Loucy (cell line): ENCODE measurements at regions not wholly inside any gene's neighbourhood (a gene's known extent, or its start where the extent isn't known, plus 50 kb on each side); places are given as distances from the start of the nearest gene placed in this dataset.

Source experiments
- H2AFZ ChIP-seq: fragments of 200-600 bp; sonication (generic); 2 replicates; pipeline ENCODE4 v1.6.0; 2016; ENCODE audit warnings: antibody characterized with exemption, mild to moderate bottlenecking, low read length, moderate library complexity
- H3F3A ChIP-seq: fragments of 200-600 bp; 2 replicates; pipeline ENCODE4 v1.6.0; 2016; ENCODE audit warnings: antibody characterized with exemption, low read depth, mild to moderate bottlenecking
- H3K27me3 ChIP-seq: fragments of 200-600 bp; sonication (generic); 2 replicates; pipeline ENCODE4 v1.6.1; 2014; ENCODE audit warnings: low read length, mild to moderate bottlenecking; ENCODE audit not compliant: insufficient read depth, poor library complexity, severe bottlenecking
- H3K36me3 ChIP-seq: fragments of 200-600 bp; sonication (generic); 2 replicates; pipeline ENCODE4 v1.6.1; 2016; ENCODE audit warnings: low read length; ENCODE audit not compliant: insufficient read depth
- H3K4me1 ChIP-seq: fragments of 200-600 bp; sonication (generic); 2 replicates; pipeline ENCODE4 v1.5.1; 2014; ENCODE audit warnings: low read length, mild to moderate bottlenecking; ENCODE audit not compliant: insufficient read depth, poor library complexity, severe bottlenecking
- H3K4me2 ChIP-seq: fragments of 200-600 bp; sonication (generic); 2 replicates; pipeline ENCODE4 v1.6.0; 2014; ENCODE audit warnings: antibody characterized with exemption, low read length, low read depth, mild to moderate bottlenecking; ENCODE audit not compliant: poor library complexity, severe bottlenecking
- H3K4me3 ChIP-seq: fragments of 200-600 bp; sonication (generic); 2 replicates; pipeline ENCODE4 v1.5.1; 2014; ENCODE audit warnings: low read length, mild to moderate bottlenecking, mixed read lengths; ENCODE audit not compliant: poor library complexity, severe bottlenecking
- H3K79me2 ChIP-seq: fragments of 200-600 bp; sonication (generic); 2 replicates; pipeline ENCODE4 v1.6.1; 2014; ENCODE audit warnings: low read length; ENCODE audit not compliant: insufficient read depth
- H3K9ac ChIP-seq: fragments of 200-600 bp; sonication (generic); 2 replicates; pipeline ENCODE4 v1.6.0; 2014; ENCODE audit warnings: mild to moderate bottlenecking, low read depth, low read length, moderate library complexity; ENCODE audit not compliant: poor library complexity, severe bottlenecking
- H3K9me2 ChIP-seq: fragments of 200-600 bp; sonication (generic); replicated peaks from 2 replicates; pipeline ENCODE4 v1.6.1; 2016; ENCODE audit warnings: low read depth, low read length, mixed read lengths
- H3K9me3 ChIP-seq: fragments of 200-600 bp; sonication (generic); 2 replicates; pipeline ENCODE4 v1.6.1; 2014; ENCODE audit warnings: mild to moderate bottlenecking, antibody characterized with exemption, low read length, low read depth; ENCODE audit not compliant: insufficient read depth
- H4K20me1 ChIP-seq: fragments of 200-600 bp; sonication (generic); 2 replicates; pipeline ENCODE4 v1.6.0; 2014; ENCODE audit warnings: antibody characterized with exemption, low read length, mild to moderate bottlenecking; ENCODE audit not compliant: insufficient read depth, poor library complexity, severe bottlenecking
- CTCF ChIP-seq: fragments of 200-600 bp; sonication (generic); conservative IDR thresholded peaks from 2 replicates; pipeline ENCODE4 v1.5.1; 2014; ENCODE audit warnings: mild to moderate bottlenecking, antibody characterized with exemption, low read length
- EZH2phosphoT487 ChIP-seq: fragments of 200-600 bp; IDR thresholded peaks from 2 replicates; pipeline ENCODE4 v1.6.1; 2018; ENCODE audit warnings: antibody characterized with exemption, mild to moderate bottlenecking, moderate library complexity, borderline replicate concordance

DNA sequence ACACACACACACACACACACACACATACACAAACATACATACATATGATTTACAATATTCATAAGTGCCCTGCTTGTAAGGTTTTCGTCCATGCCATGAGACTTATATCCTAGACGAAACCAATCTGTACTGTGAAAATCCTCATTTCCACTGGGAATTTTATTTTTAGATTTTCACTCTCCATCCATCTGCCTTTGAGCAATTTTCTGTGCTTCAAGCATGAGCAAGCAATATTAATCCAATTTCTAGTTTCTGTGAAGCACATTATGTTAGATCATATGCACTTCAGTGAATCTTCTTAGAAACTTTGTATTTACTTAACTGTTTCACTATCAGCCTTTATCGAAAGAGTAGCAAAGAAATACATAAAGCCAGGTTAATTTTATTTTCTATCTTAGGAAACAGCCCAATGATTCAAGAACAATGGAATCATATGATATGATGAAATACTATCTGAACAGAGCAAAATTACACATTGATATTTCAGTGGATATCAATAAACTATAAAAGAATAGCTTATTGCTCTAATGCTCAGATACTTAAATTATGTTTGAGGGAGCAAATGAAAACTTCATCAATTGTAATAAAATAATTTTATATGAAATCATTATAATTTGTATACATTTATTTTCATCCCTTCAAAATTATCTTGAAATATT lies 1100.7 kb upstream of the MIR17HG start:
- Histone ChIP-seq H3K36me3 (no peaks in the 10 kb centered on the region), H3K4me1 (no peaks in the 10 kb centered on the region), H3K4me2 (no peak overlapping the region), H3K79me2 (no peaks in the 10 kb centered on the region), H4K20me1 (no peaks in the 10 kb centered on the region), H2AFZ (no peak overlapping the region), H3K9ac (no peak overlapping the region), H3K9me3 (no peaks in the 10 kb centered on the region), H3K27me3 (no peaks in the 10 kb centered on the region), H3K9me2 (no peaks in the 10 kb centered on the region), H3F3A (no peaks in the 10 kb centered on the region), H3K4me3 (no peak overlapping the region)
- TF ChIP-seq EZH2phosphoT487 = no peak

DNA sequence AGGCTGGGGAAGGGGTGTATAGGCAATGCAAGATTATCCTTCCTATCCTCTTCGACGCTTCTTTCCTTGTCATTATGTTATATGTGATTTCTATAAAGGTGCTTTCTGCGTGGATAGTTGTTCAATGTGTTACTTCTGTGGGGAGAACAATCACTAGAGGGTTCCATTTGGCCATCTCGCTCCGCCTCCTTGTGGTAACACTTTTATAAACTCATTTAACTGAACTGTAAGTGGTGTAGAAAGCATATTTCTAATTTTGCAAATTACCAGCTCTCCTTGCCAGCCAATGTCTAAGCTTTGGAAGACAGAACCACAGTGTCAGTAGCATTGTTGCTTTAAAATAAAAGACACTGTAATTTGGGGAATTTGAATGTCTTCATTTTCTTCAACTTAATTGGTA lies 1093.7 kb upstream of the MIR17HG start:
- H3K9ac ChIP-seq = no peak overlapping the region
- H3F3A ChIP-seq = no peaks in the 10 kb centered on the region
- H3K27me3 ChIP-seq = no peaks in the 10 kb centered on the region
- H2AFZ ChIP-seq = no peak overlapping the region
- no peaks in the 10 kb centered on the region for H3K9me2 ChIP-seq
- no peaks in the 10 kb centered on the region for H3K79me2 ChIP-seq
- H3K9me3 ChIP-seq = no peaks in the 10 kb centered on the region
- TF ChIP-seq CTCF (no peak), EZH2phosphoT487 (no peak)
- no peaks in the 10 kb centered on the region for H3K4me1 ChIP-seq
- H3K36me3 ChIP-seq = no peaks in the 10 kb centered on the region
- H4K20me1 ChIP-seq = no peaks in the 10 kb centered on the region
- no peak overlapping the region for H3K4me2 ChIP-seq
- no peak overlapping the region for H3K4me3 ChIP-seq

GRCh38 chr13:90254437-90254836 lies 1093.0 kb upstream of the MIR17HG start:
- Histone ChIP-seq H3K36me3 (no peaks in the 10 kb centered on the region), H3K9me2 (no peaks in the 10 kb centered on the region), H3K4me1 (no peaks in the 10 kb centered on the region), H3K4me2 (no peak overlapping the region), H3K4me3 (no peak overlapping the region), H4K20me1 (no peaks in the 10 kb centered on the region), H3K9me3 (no peaks in the 10 kb centered on the region), H2AFZ (no peak overlapping the region), H3K9ac (no peak overlapping the region), H3F3A (no peaks in the 10 kb centered on the region), H3K27me3 (no peaks in the 10 kb centered on the region), H3K79me2 (no peaks in the 10 kb centered on the region)
- TF ChIP-seq EZH2phosphoT487 = no peak
- TF ChIP-seq CTCF = no peak

DNA sequence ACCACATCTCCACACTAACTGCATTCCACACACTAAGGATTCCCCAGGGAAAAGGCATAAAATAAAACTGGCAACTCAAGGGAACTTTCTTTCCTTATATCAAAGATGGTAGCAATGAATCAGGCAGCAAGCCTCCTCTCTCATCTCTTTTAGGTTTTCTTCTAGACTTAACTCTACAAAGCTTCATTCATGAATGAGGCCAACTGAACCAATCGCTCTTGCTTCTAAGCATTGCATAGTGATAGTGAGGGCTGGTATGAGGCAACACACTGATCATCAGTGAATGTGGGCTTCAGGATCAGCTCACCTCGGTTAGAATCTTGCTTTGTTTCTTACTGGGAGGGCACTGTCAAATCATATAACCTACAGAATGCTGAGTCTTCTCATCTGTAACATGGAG lies 1090.7 kb upstream of the MIR17HG start:
- no peak overlapping the region for H3K4me3 ChIP-seq
- no peak overlapping the region for H3K4me2 ChIP-seq
- H3F3A ChIP-seq = no peaks in the 10 kb centered on the region
- no peaks in the 10 kb centered on the region for H4K20me1 ChIP-seq
- H3K27me3 ChIP-seq = no peaks in the 10 kb centered on the region
- TF ChIP-seq CTCF = no peak
- TF ChIP-seq EZH2phosphoT487 = no peak
- no peaks in the 10 kb centered on the region for H3K9me3 ChIP-seq
- no peaks in the 10 kb centered on the region for H3K4me1 ChIP-seq
- no peak overlapping the region for H3K9ac ChIP-seq
- H3K9me2 ChIP-seq = no peaks in the 10 kb centered on the region
- no peak overlapping the region for H2AFZ ChIP-seq
- no peaks in the 10 kb centered on the region for H3K36me3 ChIP-seq
- no peaks in the 10 kb centered on the region for H3K79me2 ChIP-seq
